HK-2 (cell line): ENCODE measurements at regions not wholly inside any gene's neighbourhood (a gene's known extent, or its start where the extent isn't known, plus 50 kb on each side); places are given as distances from the start of the nearest gene placed in this dataset.
"Not testable (repeated sequence)": the region's sequence is repeated elsewhere in the genome, so short reads cannot be mapped to it uniquely, and the experiment has no call there.

Source experiments
- DNase-seq: peaks from one replicate; pipeline ENCODE4 v3.0.0-alpha.2; 2018; ENCODE audit not compliant: unreplicated experiment

GRCh38 chr1:30460661-30461060, 262.7 kb downstream of the MATN1 start:
- no peak for DNase-seq

GRCh38 chr1:30458730-30459485, 264.5 kb downstream of the MATN1 start:
- not testable (repeated sequence) for DNase-seq

GRCh38 chr1:30452925-30453324, 270.5 kb downstream of the MATN1 start:
- DNase-seq = no peak

- no peak for DNase-seq
Measured at GRCh38 chr1:30452170-30452569, 271.2 kb downstream of the MATN1 start.

- no peak for DNase-seq
Measured at GRCh38 chr1:30451532-30452125, 271.8 kb downstream of the MATN1 start.

GRCh38 chr1:30450818-30451233, 272.6 kb downstream of the MATN1 start:
- DNase-seq = no peak

- no peak for DNase-seq
Measured at GRCh38 chr1:30450148-30450817, 273.1 kb downstream of the MATN1 start.

GRCh38 chr1:30449428-30450147, 273.8 kb downstream of the MATN1 start:
- no peak for DNase-seq

- no peak for DNase-seq
Measured at GRCh38 chr1:30449003-30449402, 274.4 kb downstream of the MATN1 start.

- no peak for DNase-seq
Measured at GRCh38 chr1:30447701-30448100, 275.7 kb downstream of the MATN1 start.

GRCh38 chr1:30447080-30447479, 276.3 kb downstream of the MATN1 start:
- no peak for DNase-seq

- DNase-seq = no peak
Measured at GRCh38 chr1:30446508-30446907, 276.9 kb downstream of the MATN1 start.

GRCh38 chr1:30446095-30446494, 277.3 kb downstream of the MATN1 start:
- DNase-seq = no peak

GRCh38 chr1:30445449-30445848, 277.9 kb downstream of the MATN1 start:
- no peak for DNase-seq

GRCh38 chr1:30444850-30445249, 278.5 kb downstream of the MATN1 start:
- DNase-seq = no peak

- no peak for DNase-seq
Measured at GRCh38 chr1:30444401-30444800, 279.0 kb downstream of the MATN1 start.

GRCh38 chr1:30438274-30438673, 285.1 kb downstream of the MATN1 start:
- not testable (repeated sequence) for DNase-seq

- no peak for DNase-seq
Measured at GRCh38 chr1:30437059-30437576, 286.3 kb downstream of the MATN1 start.

- DNase-seq = no peak
Measured at GRCh38 chr1:30427545-30427944, 295.8 kb downstream of the MATN1 start.

GRCh38 chr1:30425046-30425445, 298.3 kb downstream of the MATN1 start:
- no peak for DNase-seq

- DNase-seq = no peak
Measured at GRCh38 chr1:30423570-30423969, 299.8 kb downstream of the MATN1 start.

GRCh38 chr1:30422251-30422650, 301.1 kb downstream of the MATN1 start:
- no peak for DNase-seq
